Mammary epithelial cell (primary cell): ENCODE measurements at regions not wholly inside any gene's neighbourhood (a gene's known extent, or its start where the extent isn't known, plus 50 kb on each side); places are given as distances from the start of the nearest gene placed in this dataset.

Experiments
- CTCF ChIP-seq, 2 donors: IDR thresholded peaks in 1 of 2; conservative IDR thresholded peaks in 1 of 2; 2 replicates each; pipeline ENCODE4 v1.5.1; 2011 to 2012; ENCODE audit warnings: inconsistent platforms in 2 of 2, low read length in 2 of 2, mild to moderate bottlenecking in 2 of 2, control low read depth in 1 of 2, low read depth in 1 of 2; ENCODE audit not compliant: insufficient read depth in 1 of 2; ENCODE audit errors: extremely low read depth in 1 of 2
- EZH2 ChIP-seq: IDR thresholded peaks from 2 replicates; pipeline ENCODE4 v1.6.1; 2012; ENCODE audit warnings: low read length, inconsistent platforms, borderline replicate concordance

DNA sequence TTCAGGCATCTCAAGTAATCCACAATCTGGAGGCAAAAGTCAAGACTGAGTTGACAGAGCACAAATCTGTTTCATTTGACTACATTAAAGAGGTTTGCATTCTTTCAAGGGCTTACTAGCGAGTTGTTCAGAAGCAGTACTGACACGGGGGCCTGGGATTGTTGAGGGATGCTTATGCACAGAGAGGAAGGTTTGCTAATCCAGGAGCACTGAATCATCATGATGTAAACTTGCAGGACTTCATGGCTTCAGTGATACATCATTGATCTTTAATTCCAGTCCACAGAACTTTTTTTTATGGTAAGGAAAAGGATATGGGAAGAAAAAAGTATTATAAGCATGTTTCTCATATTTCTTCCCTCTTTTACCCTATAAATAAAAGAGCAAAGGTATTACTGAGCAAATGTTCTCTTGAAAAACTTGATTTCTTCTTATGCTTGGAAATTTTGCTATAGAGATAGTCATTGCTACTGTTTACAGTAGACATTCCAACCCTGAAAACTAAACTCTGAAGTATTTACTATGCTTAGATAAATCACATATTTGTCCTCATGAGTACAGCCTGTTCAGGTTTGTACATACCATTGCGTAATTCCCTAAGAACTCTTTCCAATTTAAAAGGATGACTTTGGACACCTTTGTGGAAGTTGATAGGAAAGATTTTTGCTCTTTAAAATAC lies 65.8 kb upstream of the KPNA3 start:
- TF ChIP-seq CTCF (conservative IDR thresholded peaks at IDR 0.05 in 1 of 2, IDR thresholded peaks at IDR 0.05 in 1 of 2; ENCODE audit: extremely low read depth in 1 of 2, insufficient read depth in 1 of 2, low read depth in 1 of 2, low read length in 2 of 2) (no peak), EZH2 (no peak)
